GM06990 (cell line): ENCODE measurements at regions not wholly inside any gene's neighbourhood (a gene's known extent, or its start where the extent isn't known, plus 50 kb on each side); places are given as distances from the start of the nearest gene placed in this dataset.

ENCODE experiments used
- DNase-seq: peaks from one replicate; pipeline ENCODE4 v3.0.0-alpha.2; 2011; ENCODE audit not compliant: insufficient read length; ENCODE audit errors: extremely low read depth
- H3K27me3 ChIP-seq: replicated peaks from 2 replicates; pipeline ENCODE4 v1.6.0; 2011; ENCODE audit warnings: low read length; ENCODE audit not compliant: control insufficient read depth, insufficient read depth
- H3K36me3 ChIP-seq: 2 replicates; pipeline ENCODE4 v1.5.1; 2011; ENCODE audit warnings: low read length; ENCODE audit not compliant: control insufficient read depth, insufficient read depth
- H3K4me3 ChIP-seq: replicated peaks from 2 replicates; pipeline ENCODE4 v1.5.1; 2011; ENCODE audit warnings: low read depth, mild to moderate bottlenecking, control low read depth, low read length
- TF ChIP-seq, protein P1 (sequence below): IDR thresholded peaks from 2 replicates; pipeline ENCODE4 v1.5.1; 2011; ENCODE audit warnings: low read length, control low read depth, mild to moderate bottlenecking, inconsistent platforms; ENCODE audit not compliant: insufficient read depth, poor library complexity, severe bottlenecking

- TF ChIP-seq, protein P1, sequence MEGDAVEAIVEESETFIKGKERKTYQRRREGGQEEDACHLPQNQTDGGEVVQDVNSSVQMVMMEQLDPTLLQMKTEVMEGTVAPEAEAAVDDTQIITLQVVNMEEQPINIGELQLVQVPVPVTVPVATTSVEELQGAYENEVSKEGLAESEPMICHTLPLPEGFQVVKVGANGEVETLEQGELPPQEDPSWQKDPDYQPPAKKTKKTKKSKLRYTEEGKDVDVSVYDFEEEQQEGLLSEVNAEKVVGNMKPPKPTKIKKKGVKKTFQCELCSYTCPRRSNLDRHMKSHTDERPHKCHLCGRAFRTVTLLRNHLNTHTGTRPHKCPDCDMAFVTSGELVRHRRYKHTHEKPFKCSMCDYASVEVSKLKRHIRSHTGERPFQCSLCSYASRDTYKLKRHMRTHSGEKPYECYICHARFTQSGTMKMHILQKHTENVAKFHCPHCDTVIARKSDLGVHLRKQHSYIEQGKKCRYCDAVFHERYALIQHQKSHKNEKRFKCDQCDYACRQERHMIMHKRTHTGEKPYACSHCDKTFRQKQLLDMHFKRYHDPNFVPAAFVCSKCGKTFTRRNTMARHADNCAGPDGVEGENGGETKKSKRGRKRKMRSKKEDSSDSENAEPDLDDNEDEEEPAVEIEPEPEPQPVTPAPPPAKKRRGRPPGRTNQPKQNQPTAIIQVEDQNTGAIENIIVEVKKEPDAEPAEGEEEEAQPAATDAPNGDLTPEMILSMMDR = no peak
- Histone ChIP-seq H3K27me3 (no peaks in the 10 kb centered on the region), H3K4me3 (no peak overlapping the region), H3K36me3 (no peaks in the 10 kb centered on the region)
- DNase-seq = no peak
These were observed 292.5 kb upstream of the SGK1 start for GRCh38 chr6:134610411-134610810.

DNA sequence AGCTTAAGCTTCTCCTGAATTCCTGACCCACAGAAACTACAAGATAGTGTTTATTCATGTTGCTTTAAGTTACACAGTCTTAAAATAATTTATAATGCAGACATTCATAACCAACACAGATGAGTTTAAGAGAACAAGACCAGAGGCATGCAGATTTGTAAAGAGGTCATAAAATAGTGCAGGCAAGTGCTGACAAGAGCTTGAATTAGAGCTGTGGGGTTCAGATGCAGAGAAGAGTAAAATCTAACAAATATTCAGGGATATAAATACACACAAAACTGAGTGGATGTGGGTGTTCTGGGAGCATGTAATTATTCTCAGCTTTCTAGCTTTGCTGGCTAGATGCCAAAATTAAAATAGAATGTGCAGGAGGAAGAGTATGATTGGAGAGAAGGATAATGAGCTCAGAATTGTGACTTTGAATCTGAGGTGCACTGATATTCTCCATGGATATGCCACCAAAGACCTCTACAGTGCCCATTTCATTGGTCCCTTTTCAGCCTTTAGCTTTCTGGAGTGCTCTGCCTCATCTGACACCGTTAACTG lies 291.9 kb upstream of the SGK1 start:
- Histone ChIP-seq H3K27me3 (no peaks in the 10 kb centered on the region), H3K36me3 (no peaks in the 10 kb centered on the region), H3K4me3 (no peak overlapping the region)
- TF ChIP-seq, protein P1 = no peak
- no peak for DNase-seq

DNA sequence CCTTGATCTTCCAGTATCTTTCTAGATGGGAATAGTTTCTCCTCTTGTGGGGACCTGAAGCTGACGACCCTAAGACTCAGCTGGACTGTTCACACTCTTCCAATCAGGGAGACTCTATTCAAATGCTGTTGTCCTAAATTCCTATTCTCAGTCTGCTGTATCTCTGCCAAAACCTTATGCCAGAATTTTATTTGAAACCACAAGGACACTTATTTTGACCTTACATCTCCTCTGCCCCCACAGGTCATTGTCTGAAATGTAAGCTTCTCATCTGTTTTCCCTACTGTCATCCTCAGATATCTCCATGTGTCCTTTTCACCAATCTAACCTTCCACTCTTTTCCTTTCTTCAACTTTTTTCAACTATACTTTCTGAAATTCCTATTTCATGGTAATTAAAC lies 289.5 kb upstream of the SGK1 start:
- no peaks in the 10 kb centered on the region; the same call in 1 of the 2 replicates for H3K27me3 ChIP-seq
- no peaks in the 10 kb centered on the region for H3K36me3 ChIP-seq
- no peak for DNase-seq
- no peak overlapping the region for H3K4me3 ChIP-seq
- TF ChIP-seq, protein P1 = no peak

GRCh38 chr6:134605034-134605433 lies 287.1 kb upstream of the SGK1 start:
- Histone ChIP-seq H3K4me3 (no peak overlapping the region), H3K36me3 (no peaks in the 10 kb centered on the region), H3K27me3 (no peaks in the 10 kb centered on the region; the same call in 1 of the 2 replicates)
- no peak for DNase-seq
- TF ChIP-seq, protein P1 = no peak

- TF ChIP-seq, protein P1 = no peak
- Histone ChIP-seq H3K4me3 (no peak overlapping the region), H3K36me3 (no peaks in the 10 kb centered on the region), H3K27me3 (no peaks in the 10 kb centered on the region; the same call in 1 of the 2 replicates)
- DNase-seq = no peak
These were observed 286.2 kb upstream of the SGK1 start for GRCh38 chr6:134604014-134604676.
